SIG-M5 (cell line): ENCODE measurements at regions not wholly inside any gene's neighbourhood (a gene's known extent, or its start where the extent isn't known, plus 50 kb on each side); places are given as distances from the start of the nearest gene placed in this dataset.

ENCODE experiments used
- DNase-seq: peaks from one replicate; lab custom pipeline; 2025; lab: John Stamatoyannopoulos, UW

- no peak for DNase-seq
These were observed 191.7 kb upstream of the RNF32 start for GRCh38 chr7:156448918-156449317.

GRCh38 chr7:156446990-156447389 is 193.6 kb upstream of the RNF32 start:
- no peak for DNase-seq

GRCh38 chr7:156445997-156446761 is 194.4 kb upstream of the RNF32 start:
- DNase-seq = no peak

- no peak for DNase-seq
These were observed 198.1 kb upstream of the RNF32 start for GRCh38 chr7:156442516-156442915.

- DNase-seq = no peak
These were observed 200.1 kb upstream of the RNF32 start for GRCh38 chr7:156440456-156440855.

- DNase-seq = no peak
These were observed 202.6 kb upstream of the RNF32 start for GRCh38 chr7:156438011-156438410.

GRCh38 chr7:156437021-156437614 is 203.5 kb upstream of the RNF32 start:
- no peak for DNase-seq

GRCh38 chr7:156435486-156436231 is 204.9 kb upstream of the RNF32 start:
- no peak for DNase-seq

- no peak for DNase-seq
These were observed 205.9 kb upstream of the RNF32 start for GRCh38 chr7:156434706-156435105.

GRCh38 chr7:156432018-156432417 is 208.6 kb upstream of the RNF32 start:
- no peak for DNase-seq

GRCh38 chr7:156430109-156430508 is 210.5 kb upstream of the RNF32 start:
- DNase-seq = no peak

GRCh38 chr7:156429514-156429913 is 211.1 kb upstream of the RNF32 start:
- DNase-seq = no peak

- DNase-seq = no peak
These were observed 216.7 kb upstream of the RNF32 start for GRCh38 chr7:156423876-156424275.

- DNase-seq = no peak
These were observed 220.1 kb upstream of the RNF32 start for GRCh38 chr7:156420496-156420895.

GRCh38 chr7:156419782-156420181 is 220.8 kb upstream of the RNF32 start:
- DNase-seq = no peak

GRCh38 chr7:156402255-156402654 is 238.3 kb upstream of the RNF32 start:
- DNase-seq = no peak

- DNase-seq = no peak
These were observed 239.0 kb upstream of the RNF32 start for GRCh38 chr7:156401617-156402016.

- no peak for DNase-seq
These were observed 240.5 kb upstream of the RNF32 start for GRCh38 chr7:156400046-156400445.

GRCh38 chr7:156397249-156397648 is 243.3 kb upstream of the RNF32 start:
- no peak for DNase-seq

- no peak for DNase-seq
These were observed 251.4 kb upstream of the RNF32 start for GRCh38 chr7:156389116-156389692.

GRCh38 chr7:156386097-156386496 is 254.5 kb upstream of the RNF32 start:
- DNase-seq = no peak

GRCh38 chr7:156384706-156385105 is 255.9 kb upstream of the RNF32 start:
- no peak for DNase-seq

- no peak for DNase-seq
These were observed 257.0 kb upstream of the RNF32 start for GRCh38 chr7:156383526-156383925.
